ENCODE measurements at regions not wholly inside any gene's neighbourhood (a gene's known extent, or its start where the extent isn't known, plus 50 kb on each side); places are given as distances from the start of the nearest gene placed in this dataset.

- TF ChIP-seq POLR2AphosphoS5 (IDR thresholded peaks at IDR 0.05; ENCODE audit: insufficient read depth, low read depth, low read length) (no peak), CTCF (IDR thresholded peaks at IDR 0.05; ENCODE audit: extremely low read depth in 1 of 2, insufficient read depth in 1 of 2, low read depth in 1 of 2, low read length in 2 of 2) (no peak), MYC (IDR thresholded peaks at IDR 0.05; ENCODE audit: low read depth, low read length) (no peak), POLR2A (IDR thresholded peaks at IDR 0.05; ENCODE audit: low read depth, low read length) (no peak)
Measured at GRCh38 chr3:197446700-197447056, 109.1 kb downstream of the BDH1 start.

Data from endothelial cell of umbilical vein (primary cell).